ENCODE measurements at regions not wholly inside any gene's neighbourhood (a gene's known extent, or its start where the extent isn't known, plus 50 kb on each side); places are given as distances from the start of the nearest gene placed in this dataset.

- no peak for DNase-seq
- Mint-ChIP-seq H3K4me1 (ENCODE audit: low read depth) (peaks cover 9% of the 10 kb centered on the region), H3K4me3 (no peak overlapping the region), H3K36me3 (ENCODE audit: low read depth) (no peaks in the 10 kb centered on the region), H3K27me3 (no peaks in the 10 kb centered on the region), H3K9me3 (no peaks in the 10 kb centered on the region), H3K27ac (no peak overlapping the region)
These were observed 57.4 kb upstream of the ANKRD55 start for GRCh38 chr5:56290378-56291078.

DNA sequence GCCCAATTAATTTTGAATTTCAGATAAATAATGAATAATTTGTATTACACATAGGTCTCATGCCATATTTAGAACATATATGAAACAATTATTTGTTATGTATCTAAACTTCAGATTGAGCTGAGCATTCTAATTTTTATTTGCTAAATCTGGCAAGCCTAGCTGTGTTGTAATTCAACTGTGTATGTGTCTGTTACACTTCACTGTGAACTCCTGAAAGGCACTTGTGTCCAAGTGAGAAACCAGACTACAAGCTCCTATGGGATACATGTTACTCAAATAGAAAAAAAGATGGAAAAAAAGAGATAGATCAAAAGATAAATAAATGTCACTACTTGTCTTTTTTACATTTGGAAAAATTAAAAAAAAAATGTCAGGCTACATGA lies 56.5 kb upstream of the ANKRD55 start:
- H3K27ac Mint-ChIP-seq = no peak overlapping the region
- H3K4me3 Mint-ChIP-seq = no peak overlapping the region
- H3K27me3 Mint-ChIP-seq = no peaks in the 10 kb centered on the region
- H3K4me1 Mint-ChIP-seq (ENCODE audit: low read depth) = peaks cover 9% of the 10 kb centered on the region
- peaks cover 2% of the 10 kb centered on the region for H3K9me3 Mint-ChIP-seq
- no peak for DNase-seq
- no peaks in the 10 kb centered on the region for H3K36me3 Mint-ChIP-seq (ENCODE audit: low read depth)

- Mint-ChIP-seq H3K27ac (no peak overlapping the region), H3K4me1 (ENCODE audit: low read depth) (peaks cover 9% of the 10 kb centered on the region), H3K9me3 (peaks cover 2% of the 10 kb centered on the region), H3K27me3 (no peaks in the 10 kb centered on the region), H3K36me3 (ENCODE audit: low read depth) (no peaks in the 10 kb centered on the region), H3K4me3 (no peak overlapping the region)
- no peak for DNase-seq
These were observed 55.9 kb upstream of the ANKRD55 start for GRCh38 chr5:56288873-56289601.

DNA sequence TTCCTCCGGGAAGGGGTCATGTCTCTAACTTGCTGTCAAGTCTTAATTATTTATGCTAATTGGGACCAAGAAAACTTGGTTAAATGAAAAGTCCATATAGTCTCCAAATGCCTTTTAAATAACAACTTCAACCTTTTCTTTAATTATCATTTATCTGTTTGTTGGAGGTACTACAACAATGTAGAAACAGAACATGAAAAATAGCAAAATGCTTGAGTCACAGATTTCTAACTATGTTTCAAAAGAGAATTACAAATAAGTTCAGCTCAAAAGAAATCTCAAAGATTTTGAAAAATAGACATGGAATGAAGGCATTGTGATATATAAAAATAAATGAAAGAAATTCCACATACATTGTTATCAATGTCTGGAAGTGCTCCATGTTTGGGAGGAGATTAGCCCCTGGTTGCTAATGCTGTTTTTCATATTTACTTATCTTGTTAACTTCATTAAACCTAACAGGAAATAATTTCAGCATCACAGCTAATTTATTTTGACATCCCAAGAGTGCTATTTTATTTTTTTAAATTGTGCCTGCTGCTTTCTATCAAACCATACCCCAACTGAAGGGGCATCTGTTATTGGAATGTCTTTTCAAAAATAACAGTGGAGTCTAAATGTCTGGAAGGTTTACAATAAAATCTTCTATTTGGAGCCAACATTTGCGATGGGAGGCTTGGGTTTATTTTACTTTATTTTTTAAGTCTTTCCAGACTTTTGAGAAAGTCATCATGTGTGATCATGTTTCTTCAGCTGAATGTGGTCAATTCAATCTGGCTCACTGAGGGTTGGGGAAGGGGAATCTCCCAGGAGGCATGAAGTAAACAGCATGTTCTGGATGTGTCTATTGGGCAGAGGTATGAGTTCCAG lies 53.1 kb upstream of the ANKRD55 start:
- Mint-ChIP-seq H3K27ac (no peak overlapping the region), H3K36me3 (ENCODE audit: low read depth) (no peaks in the 10 kb centered on the region), H3K4me3 (no peak overlapping the region), H3K27me3 (no peaks in the 10 kb centered on the region), H3K9me3 (peaks cover 2% of the 10 kb centered on the region), H3K4me1 (ENCODE audit: low read depth) (peaks cover 9% of the 10 kb centered on the region)
- no peak for DNase-seq

- H3K27me3 Mint-ChIP-seq = no peaks in the 10 kb centered on the region
- no peak for DNase-seq
- no peaks in the 10 kb centered on the region for H3K4me1 Mint-ChIP-seq (ENCODE audit: low read depth)
- H3K4me3 Mint-ChIP-seq = no peak overlapping the region
- H3K36me3 Mint-ChIP-seq (ENCODE audit: low read depth) = no peaks in the 10 kb centered on the region
- no peak overlapping the region for H3K27ac Mint-ChIP-seq
- peaks cover 2% of the 10 kb centered on the region for H3K9me3 Mint-ChIP-seq
These were observed 49.8 kb upstream of the ANKRD55 start for GRCh38 chr5:56282951-56283350.
